ENCODE measurements at regions not wholly inside any gene's neighbourhood (a gene's known extent, or its start where the extent isn't known, plus 50 kb on each side); places are given as distances from the start of the nearest gene placed in this dataset.

GRCh38 chr18:24613896-24614640 is 153.6 kb downstream of the HRH4 start (continued):
- no peak for TF ChIP-seq ATF3 (IDR thresholded peaks at IDR 0.05; ENCODE audit: insufficient read depth, low read depth, low read length)
- TF ChIP-seq SP4 (IDR thresholded peaks at IDR 0.05; ENCODE audit: low read length) = no peak
- no peak for TF ChIP-seq GTF2F1 (IDR thresholded peaks at IDR 0.05; ENCODE audit: borderline replicate concordance, low read depth, low read length)
- no peak for TF ChIP-seq POU5F1 (IDR thresholded peaks at IDR 0.05; ENCODE audit: low read depth, low read length)
- no peak for TF ChIP-seq TCF12 (IDR thresholded peaks at IDR 0.05; ENCODE audit: low read depth, low read length)
- TF ChIP-seq KDM4A (IDR thresholded peaks at IDR 0.05; ENCODE audit: low read depth, low read length, severe bottlenecking) = no peak
- no peak for TF ChIP-seq HDAC2 (IDR thresholded peaks at IDR 0.05; ENCODE audit: borderline replicate concordance in 1 of 2, low read depth in 2 of 2, low read length in 2 of 2)
